ENCODE measurements at regions not wholly inside any gene's neighbourhood (a gene's known extent, or its start where the extent isn't known, plus 50 kb on each side); places are given as distances from the start of the nearest gene placed in this dataset.

DNA sequence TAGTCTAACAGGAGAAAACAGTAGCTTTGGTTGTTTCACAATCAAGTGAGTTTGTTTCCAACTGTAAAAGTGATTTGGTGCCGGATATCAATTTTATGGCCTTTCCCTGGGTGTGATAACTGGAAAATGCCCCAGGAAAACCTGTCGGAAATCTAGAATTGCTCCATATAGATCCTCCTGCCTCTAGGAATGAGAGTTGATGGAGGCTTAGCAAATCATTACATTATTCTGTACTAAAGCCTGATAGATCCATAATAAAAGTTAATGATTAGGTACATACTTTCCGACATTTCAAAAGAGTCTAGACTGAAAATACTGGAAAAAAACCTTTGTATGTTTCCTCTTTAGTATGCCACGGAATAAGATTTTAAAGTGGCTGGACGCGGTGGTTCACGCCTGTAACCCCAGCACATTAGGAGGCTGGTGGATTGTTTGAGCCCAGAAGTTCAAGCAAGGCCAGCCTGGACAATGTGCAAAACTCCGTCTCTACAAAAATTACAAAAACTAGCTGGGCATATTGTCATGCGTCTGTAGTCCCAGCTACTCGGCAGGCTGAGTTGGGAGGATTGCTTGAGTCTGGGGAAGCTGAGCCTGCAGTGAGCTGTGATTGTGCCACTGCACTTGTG lies 70.0 kb upstream of the SLC45A1 start:
- no peak for ATAC-seq
- no peak for TF ChIP-seq SNAI2 (CRISPR knock-in tag; IDR thresholded peaks at IDR 0.05)
- TF ChIP-seq ESRRG (CRISPR knock-in tag; IDR thresholded peaks at IDR 0.05) = no peak
- no peak for TF ChIP-seq RARB (CRISPR knock-in tag; IDR thresholded peaks at IDR 0.05)
- TF ChIP-seq TCF4 (CRISPR knock-in tag; IDR thresholded peaks at IDR 0.05; ENCODE audit: borderline replicate concordance) = no peak
- TF ChIP-seq, protein P1, sequence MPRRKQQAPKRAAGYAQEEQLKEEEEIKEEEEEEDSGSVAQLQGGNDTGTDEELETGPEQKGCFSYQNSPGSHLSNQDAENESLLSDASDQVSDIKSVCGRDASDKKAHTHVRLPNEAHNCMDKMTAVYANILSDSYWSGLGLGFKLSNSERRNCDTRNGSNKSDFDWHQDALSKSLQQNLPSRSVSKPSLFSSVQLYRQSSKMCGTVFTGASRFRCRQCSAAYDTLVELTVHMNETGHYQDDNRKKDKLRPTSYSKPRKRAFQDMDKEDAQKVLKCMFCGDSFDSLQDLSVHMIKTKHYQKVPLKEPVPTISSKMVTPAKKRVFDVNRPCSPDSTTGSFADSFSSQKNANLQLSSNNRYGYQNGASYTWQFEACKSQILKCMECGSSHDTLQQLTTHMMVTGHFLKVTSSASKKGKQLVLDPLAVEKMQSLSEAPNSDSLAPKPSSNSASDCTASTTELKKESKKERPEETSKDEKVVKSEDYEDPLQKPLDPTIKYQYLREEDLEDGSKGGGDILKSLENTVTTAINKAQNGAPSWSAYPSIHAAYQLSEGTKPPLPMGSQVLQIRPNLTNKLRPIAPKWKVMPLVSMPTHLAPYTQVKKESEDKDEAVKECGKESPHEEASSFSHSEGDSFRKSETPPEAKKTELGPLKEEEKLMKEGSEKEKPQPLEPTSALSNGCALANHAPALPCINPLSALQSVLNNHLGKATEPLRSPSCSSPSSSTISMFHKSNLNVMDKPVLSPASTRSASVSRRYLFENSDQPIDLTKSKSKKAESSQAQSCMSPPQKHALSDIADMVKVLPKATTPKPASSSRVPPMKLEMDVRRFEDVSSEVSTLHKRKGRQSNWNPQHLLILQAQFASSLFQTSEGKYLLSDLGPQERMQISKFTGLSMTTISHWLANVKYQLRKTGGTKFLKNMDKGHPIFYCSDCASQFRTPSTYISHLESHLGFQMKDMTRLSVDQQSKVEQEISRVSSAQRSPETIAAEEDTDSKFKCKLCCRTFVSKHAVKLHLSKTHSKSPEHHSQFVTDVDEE (CRISPR knock-in tag; IDR thresholded peaks at IDR 0.05) = no peak
- TF ChIP-seq ZFP30 (CRISPR knock-in tag; IDR thresholded peaks at IDR 0.05) = no peak
- TF ChIP-seq CSDC2 (CRISPR knock-in tag; IDR thresholded peaks at IDR 0.05) = no peak
- no peak for TF ChIP-seq ZNF70 (CRISPR knock-in tag; IDR thresholded peaks at IDR 0.05)
- TF ChIP-seq CREB5 (CRISPR knock-in tag; IDR thresholded peaks at IDR 0.05; ENCODE audit: low read depth) = no peak
- no peak for TF ChIP-seq POU6F1 (CRISPR knock-in tag; IDR thresholded peaks at IDR 0.05; ENCODE audit: borderline replicate concordance, low read depth)
- TF ChIP-seq PATZ1 (CRISPR knock-in tag; IDR thresholded peaks at IDR 0.05; ENCODE audit: borderline replicate concordance) = no peak
- no peak for TF ChIP-seq GLIS3 (CRISPR knock-in tag; IDR thresholded peaks at IDR 0.05)
- no peak for TF ChIP-seq ISL1 (CRISPR knock-in tag; IDR thresholded peaks at IDR 0.05)
- no peak for TF ChIP-seq ZNF8 (CRISPR knock-in tag; IDR thresholded peaks at IDR 0.05)
- TF ChIP-seq ARNTL (CRISPR knock-in tag; IDR thresholded peaks at IDR 0.05; ENCODE audit: borderline replicate concordance, low read depth) = no peak
- TF ChIP-seq TOX (CRISPR knock-in tag; IDR thresholded peaks at IDR 0.05; ENCODE audit: borderline replicate concordance) = no peak
- TF ChIP-seq PPARA (CRISPR knock-in tag; IDR thresholded peaks at IDR 0.05; ENCODE audit: borderline replicate concordance) = no peak
- no peak for TF ChIP-seq CSRNP3 (CRISPR knock-in tag; IDR thresholded peaks at IDR 0.05)

GRCh38 chr1:8244304-8244703 lies 73.6 kb upstream of the SLC45A1 start:
- ATAC-seq = no peak
- TF ChIP-seq ZC3H10 (CRISPR knock-in tag; IDR thresholded peaks at IDR 0.05) (no peak), ZFP3 (CRISPR knock-in tag; IDR thresholded peaks at IDR 0.05) (no peak), RARB (CRISPR knock-in tag; IDR thresholded peaks at IDR 0.05) (no peak), SNAI2 (CRISPR knock-in tag; IDR thresholded peaks at IDR 0.05) (no peak), ESRRG (CRISPR knock-in tag; IDR thresholded peaks at IDR 0.05) (no peak), POU6F1 (CRISPR knock-in tag; IDR thresholded peaks at IDR 0.05; ENCODE audit: borderline replicate concordance, low read depth) (no peak), CREB5 (CRISPR knock-in tag; IDR thresholded peaks at IDR 0.05; ENCODE audit: low read depth) (no peak), BACH2 (CRISPR knock-in tag; IDR thresholded peaks at IDR 0.05; ENCODE audit: borderline replicate concordance) (no peak), TCF4 (CRISPR knock-in tag; IDR thresholded peaks at IDR 0.05; ENCODE audit: borderline replicate concordance) (no peak), ZNF8 (CRISPR knock-in tag; IDR thresholded peaks at IDR 0.05) (no peak)
- TF ChIP-seq, protein P1 (CRISPR knock-in tag; IDR thresholded peaks at IDR 0.05) = no peak

Data from SK-N-SH treated with all-trans-retinoic acid at 6 μM for 48 hours (cell line).